ENCODE measurements at regions not wholly inside any gene's neighbourhood (a gene's known extent, or its start where the extent isn't known, plus 50 kb on each side); places are given as distances from the start of the nearest gene placed in this dataset.
"Not testable (repeated sequence)": the region's sequence is repeated elsewhere in the genome, so short reads cannot be mapped to it uniquely, and the experiment has no call there.

GRCh38 chr12:88893801-88894200 lies 313.5 kb upstream of the KITLG start:
- ChIA-PET POLR2A (no interaction called here), CTCF (no interaction called here)

- CTCF ChIA-PET, POLR2A ChIA-PET: not testable (repeated sequence)
These were observed 311.2 kb upstream of the KITLG start for GRCh38 chr12:88891434-88891833.

- CTCF ChIA-PET: no interaction called here
- POLR2A ChIA-PET: no interaction called here
These were observed 309.2 kb upstream of the KITLG start for GRCh38 chr12:88889326-88890110.

GRCh38 chr12:88884600-88884999 lies 304.3 kb upstream of the KITLG start:
- CTCF ChIA-PET: no interaction called here
- POLR2A ChIA-PET: no interaction called here

- CTCF ChIA-PET: no interaction called here
- POLR2A ChIA-PET: no interaction called here
These were observed 302.4 kb upstream of the KITLG start for GRCh38 chr12:88882662-88883061.

- CTCF ChIA-PET: no interaction called here
- POLR2A ChIA-PET: no interaction called here
These were observed 299.8 kb upstream of the KITLG start for GRCh38 chr12:88880051-88880450.

- POLR2A ChIA-PET: no interaction called here
- CTCF ChIA-PET: no interaction called here
These were observed 298.0 kb upstream of the KITLG start for GRCh38 chr12:88878295-88878694.

- ChIA-PET CTCF (no interaction called here), POLR2A (no interaction called here)
These were observed 296.6 kb upstream of the KITLG start for GRCh38 chr12:88876857-88877256.

- ChIA-PET POLR2A (no interaction called here), CTCF (no interaction called here)
These were observed 289.9 kb upstream of the KITLG start for GRCh38 chr12:88870000-88870737.

GRCh38 chr12:88868050-88868449 lies 287.8 kb upstream of the KITLG start:
- ChIA-PET CTCF (no interaction called here), POLR2A (no interaction called here)

- ChIA-PET CTCF (no interaction called here), POLR2A (no interaction called here)
These were observed 287.2 kb upstream of the KITLG start for GRCh38 chr12:88867510-88867909.

- ChIA-PET POLR2A (no interaction called here), CTCF (no interaction called here)
These were observed 286.6 kb upstream of the KITLG start for GRCh38 chr12:88866881-88867280.

GRCh38 chr12:88865537-88865936 lies 285.3 kb upstream of the KITLG start:
- POLR2A ChIA-PET: no interaction called here
- CTCF ChIA-PET: no interaction called here

- ChIA-PET POLR2A (no interaction called here), CTCF (no interaction called here)
These were observed 280.6 kb upstream of the KITLG start for GRCh38 chr12:88860851-88861250.

- ChIA-PET POLR2A (no interaction called here), CTCF (no interaction called here)
These were observed 275.9 kb upstream of the KITLG start for GRCh38 chr12:88856201-88856600.

GRCh38 chr12:88855301-88855700 lies 275.0 kb upstream of the KITLG start:
- CTCF ChIA-PET: no interaction called here

GRCh38 chr12:88854260-88854659 lies 274.0 kb upstream of the KITLG start:
- ChIA-PET CTCF (no interaction called here), POLR2A (no interaction called here)

More at GRCh38 chr12:88855301-88855700, 275.0 kb upstream of the KITLG start:
- POLR2A ChIA-PET: no interaction called here

GRCh38 chr12:88847246-88847645 lies 267.0 kb upstream of the KITLG start:
- CTCF ChIA-PET, POLR2A ChIA-PET: not testable (repeated sequence)

- ChIA-PET CTCF (no interaction called here), POLR2A (no interaction called here)
These were observed 264.2 kb upstream of the KITLG start for GRCh38 chr12:88844426-88844825.

GRCh38 chr12:88842314-88842713 lies 262.0 kb upstream of the KITLG start:
- ChIA-PET CTCF (no interaction called here), POLR2A (no interaction called here)

- ChIA-PET CTCF (no interaction called here), POLR2A (no interaction called here)
These were observed 259.2 kb upstream of the KITLG start for GRCh38 chr12:88839486-88839885.

GRCh38 chr12:88836156-88836555 lies 255.9 kb upstream of the KITLG start:
- POLR2A ChIA-PET: no interaction called here
- CTCF ChIA-PET: no interaction called here
